Neural cell (in vitro differentiated cells): ENCODE measurements at regions not wholly inside any gene's neighbourhood (a gene's known extent, or its start where the extent isn't known, plus 50 kb on each side); places are given as distances from the start of the nearest gene placed in this dataset.

Source experiments
- H2AFZ ChIP-seq: fragments of 200-600, 300-800 bp; sonication (generic), shearing (Covaris generic); 2 replicates; pipeline ENCODE4 v1.6.0; 2014; ENCODE audit warnings: low read depth, mild to moderate bottlenecking, antibody characterized with exemption, low read length, moderate library complexity
- H3F3A ChIP-seq: fragments of 200-600 bp; shearing (Covaris generic); 2 replicates; pipeline ENCODE4 v1.6.1; 2016; ENCODE audit warnings: mild to moderate bottlenecking, moderate library complexity, mixed read lengths, antibody characterized with exemption, low read length; ENCODE audit not compliant: insufficient read depth, poor library complexity, severe bottlenecking
- H3K27ac ChIP-seq: fragments of 200-600, 300-800 bp; sonication (generic), shearing (Covaris generic); 2 replicates; pipeline ENCODE4 v1.5.1; 2014; ENCODE audit warnings: mild to moderate bottlenecking, low read length, moderate library complexity
- H3K27me3 ChIP-seq: fragments of 300-800, 200-600 bp; sonication (generic), shearing (Covaris generic); 2 replicates; pipeline ENCODE4 v1.6.0; 2014; ENCODE audit warnings: mild to moderate bottlenecking, low read depth, low read length, moderate library complexity; ENCODE audit not compliant: insufficient read depth
- H3K36me3 ChIP-seq: fragments of 300-800, 200-600 bp; sonication (generic), shearing (Covaris generic); 2 replicates; pipeline ENCODE4 v1.5.1; 2014; ENCODE audit warnings: mild to moderate bottlenecking, antibody characterized with exemption, low read length, moderate library complexity; ENCODE audit not compliant: insufficient read depth
- H3K4me2 ChIP-seq: fragments of 300-800, 200-600 bp; sonication (generic), shearing (Covaris generic); 2 replicates; pipeline ENCODE4 v1.6.0; 2014; ENCODE audit warnings: mild to moderate bottlenecking, low read length
- H3K4me3 ChIP-seq: fragments of 300-800, 200-600 bp; sonication (generic), shearing (Covaris generic); 2 replicates; pipeline ENCODE4 v1.5.1; 2014; ENCODE audit warnings: mild to moderate bottlenecking, low read length, moderate library complexity
- H3K79me2 ChIP-seq: fragments of 200-600 bp; shearing (Covaris generic); replicated peaks from 2 replicates; pipeline ENCODE4 v1.6.0; 2014; ENCODE audit warnings: mild to moderate bottlenecking, low read length, moderate library complexity; ENCODE audit not compliant: insufficient read depth
- H3K9ac ChIP-seq: fragments of 300-800, 200-600 bp; sonication (generic), shearing (Covaris generic); 2 replicates; pipeline ENCODE4 v1.6.1; 2016; ENCODE audit warnings: mild to moderate bottlenecking, low read length, mixed read lengths
- H3K9me2 ChIP-seq: fragments of 200-600 bp; shearing (Covaris generic); 2 replicates; pipeline ENCODE4 v1.6.1; 2016; ENCODE audit warnings: mild to moderate bottlenecking, low read length, mixed read lengths; ENCODE audit not compliant: insufficient read depth
- H3K9me3 ChIP-seq: fragments of 200-600, 300-800 bp; sonication (generic), shearing (Covaris generic); 2 replicates; pipeline ENCODE4 v1.6.1; 2016; ENCODE audit warnings: mild to moderate bottlenecking, mixed run types, low read length, moderate library complexity, mixed read lengths
- H4K20me1 ChIP-seq: fragments of 200-600 bp; shearing (Covaris generic); 2 replicates; pipeline ENCODE4 v1.6.1; 2016; ENCODE audit warnings: mild to moderate bottlenecking, mixed run types; ENCODE audit not compliant: insufficient read depth
- CTCF ChIP-seq: fragments of 450-650 bp; IDR thresholded peaks from 2 replicates; pipeline ENCODE4 v1.5.1; 2014; ENCODE audit warnings: antibody characterized with exemption, mild to moderate bottlenecking, moderate library complexity; ENCODE audit not compliant: poor library complexity, severe bottlenecking
- EP300 ChIP-seq: fragments of 450-650 bp; conservative IDR thresholded peaks from 2 replicates; pipeline ENCODE4 v1.6.1; 2014; ENCODE audit warnings: antibody characterized with exemption, mild to moderate bottlenecking, moderate library complexity; ENCODE audit not compliant: poor library complexity, severe bottlenecking
- EZH2 ChIP-seq: fragments of 200-600, 300-800 bp; shearing (Covaris generic), sonication (generic); IDR thresholded peaks from 2 replicates; pipeline ENCODE4 v1.6.1; 2014; ENCODE audit warnings: antibody characterized with exemption, low read length, borderline replicate concordance, mild to moderate bottlenecking; ENCODE audit not compliant: insufficient read depth, poor library complexity, severe bottlenecking
- MXI1 ChIP-seq: fragments of 450-650 bp; conservative IDR thresholded peaks from 2 replicates; pipeline ENCODE4 v1.6.1; 2014; ENCODE audit warnings: antibody characterized with exemption, mild to moderate bottlenecking; ENCODE audit not compliant: poor library complexity, severe bottlenecking
- POLR2AphosphoS5 ChIP-seq: IDR thresholded peaks from 2 replicates; pipeline ENCODE4 v1.6.1; 2012
- RAD21 ChIP-seq: fragments of 450-650 bp; conservative IDR thresholded peaks from 2 replicates; pipeline ENCODE4 v1.6.1; 2014; ENCODE audit warnings: antibody characterized with exemption, mild to moderate bottlenecking, moderate library complexity
- REST ChIP-seq: IDR thresholded peaks from 2 replicates; pipeline ENCODE4 v1.6.1; 2012; ENCODE audit warnings: borderline replicate concordance
- SMC3 ChIP-seq: fragments of 450-650 bp; conservative IDR thresholded peaks from 2 replicates; pipeline ENCODE4 v1.6.1; 2014; ENCODE audit warnings: antibody characterized with exemption, mild to moderate bottlenecking, moderate library complexity; ENCODE audit not compliant: poor library complexity
- TAF1 ChIP-seq: IDR thresholded peaks from 2 replicates; pipeline ENCODE4 v1.6.1; 2012; ENCODE audit warnings: low read depth

GRCh38 chr16:80038566-80038965, 438.0 kb upstream of the MAF start:
- H3K27ac ChIP-seq = no peak overlapping the region
- no peak overlapping the region for H3K4me3 ChIP-seq
- H3K36me3 ChIP-seq = no peaks in the 10 kb centered on the region
- H3K9me2 ChIP-seq = no peaks in the 10 kb centered on the region
- no peak overlapping the region for H3K9ac ChIP-seq
- TF ChIP-seq REST (no peak), SMC3 (no peak)
- no peaks in the 10 kb centered on the region for H3F3A ChIP-seq
- no peak overlapping the region for H3K4me2 ChIP-seq
- H3K27me3 ChIP-seq = no peaks in the 10 kb centered on the region
- no peaks in the 10 kb centered on the region for H3K79me2 ChIP-seq
- H4K20me1 ChIP-seq = no peaks in the 10 kb centered on the region
- peaks cover 6% of the 10 kb centered on the region for H3K9me3 ChIP-seq
- H2AFZ ChIP-seq = no peak overlapping the region

- H3K9me3 ChIP-seq = peaks cover 7% of the 10 kb centered on the region
- no peak overlapping the region for H3K27ac ChIP-seq
- no peak overlapping the region for H2AFZ ChIP-seq
- TF ChIP-seq RAD21 (no peak), EZH2 (no peak), POLR2AphosphoS5 (no peak), REST (no peak), EP300 (no peak), TAF1 (no peak), SMC3 (no peak), MXI1 (no peak), CTCF (no peak)
- no peaks in the 10 kb centered on the region for H3K36me3 ChIP-seq
- H3K27me3 ChIP-seq = peaks cover 19% of the 10 kb centered on the region
- no peak overlapping the region for H3K4me3 ChIP-seq
- H3K79me2 ChIP-seq = no peaks in the 10 kb centered on the region
- H3K9ac ChIP-seq = no peak overlapping the region
- no peaks in the 10 kb centered on the region for H3K9me2 ChIP-seq
- H4K20me1 ChIP-seq = no peaks in the 10 kb centered on the region
- no peak overlapping the region for H3K4me2 ChIP-seq
- H3F3A ChIP-seq = no peaks in the 10 kb centered on the region
Measured at GRCh38 chr16:80034948-80035663, 434.6 kb upstream of the MAF start.
